ENCODE measurements at regions not wholly inside any gene's neighbourhood (a gene's known extent, or its start where the extent isn't known, plus 50 kb on each side); places are given as distances from the start of the nearest gene placed in this dataset.
"Not testable (repeated sequence)": the region's sequence is repeated elsewhere in the genome, so short reads cannot be mapped to it uniquely, and the experiment has no call there.

GRCh38 chr13:76619631-76620030, 266.6 kb downstream of the KCTD12 start:
- DNase-seq = no peak

DNA sequence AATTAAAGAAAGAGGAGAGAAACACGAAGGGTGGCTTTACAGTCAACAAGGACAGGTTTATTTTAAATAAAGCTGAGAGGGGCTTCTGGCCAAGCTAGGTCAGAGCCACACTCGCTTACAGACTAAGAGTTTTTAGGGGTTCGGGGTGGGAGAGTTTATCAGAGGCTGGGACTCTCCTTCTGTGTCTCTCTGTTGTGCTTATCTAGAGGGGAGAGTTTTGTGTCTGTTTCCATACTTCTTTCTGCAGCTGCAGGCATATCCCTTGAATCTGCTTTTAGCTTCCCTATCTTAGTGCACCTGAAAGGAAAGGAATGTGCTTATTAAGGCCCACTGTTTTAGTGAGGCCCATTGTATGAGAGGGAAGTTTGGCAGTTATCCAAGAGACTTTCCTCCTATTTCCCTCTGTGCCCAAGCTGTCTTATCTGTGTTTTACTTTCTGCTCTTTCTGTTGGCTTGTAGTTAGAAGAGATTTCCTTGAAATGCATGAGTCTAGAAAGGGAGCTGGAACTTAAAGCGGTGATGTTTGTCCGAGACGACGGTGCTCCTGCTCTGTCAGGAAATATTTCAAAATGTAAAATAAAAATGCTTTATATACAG, 275.3 kb downstream of the KCTD12 start:
- DNase-seq = no peak

GRCh38 chr13:76609643-76610042, 276.6 kb downstream of the KCTD12 start:
- no peak for DNase-seq

DNA sequence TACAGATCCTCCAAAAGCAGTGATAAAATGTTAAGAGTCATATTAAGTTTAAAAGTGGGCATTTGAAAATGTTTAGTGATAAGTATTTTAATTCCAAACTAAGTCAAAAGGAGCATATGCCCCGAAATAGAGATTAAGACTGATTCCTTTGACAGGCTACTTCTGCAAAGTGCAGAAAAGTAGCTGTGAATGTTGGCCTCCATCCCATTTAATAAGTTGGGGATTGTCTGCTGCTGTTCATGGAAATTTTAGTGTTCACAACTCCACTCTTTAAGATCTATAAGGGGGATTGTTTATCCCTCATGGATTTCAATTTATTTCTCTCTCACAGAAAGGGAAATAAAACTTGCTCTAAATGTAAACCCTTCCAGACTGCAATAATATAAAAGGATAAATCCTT, 278.3 kb downstream of the KCTD12 start:
- no peak for DNase-seq

GRCh38 chr13:76600081-76600480, 286.1 kb downstream of the KCTD12 start:
- DNase-seq = peak; percentile 32

GRCh38 chr13:76597868-76598267, 288.3 kb downstream of the KCTD12 start:
- DNase-seq = no peak

DNA sequence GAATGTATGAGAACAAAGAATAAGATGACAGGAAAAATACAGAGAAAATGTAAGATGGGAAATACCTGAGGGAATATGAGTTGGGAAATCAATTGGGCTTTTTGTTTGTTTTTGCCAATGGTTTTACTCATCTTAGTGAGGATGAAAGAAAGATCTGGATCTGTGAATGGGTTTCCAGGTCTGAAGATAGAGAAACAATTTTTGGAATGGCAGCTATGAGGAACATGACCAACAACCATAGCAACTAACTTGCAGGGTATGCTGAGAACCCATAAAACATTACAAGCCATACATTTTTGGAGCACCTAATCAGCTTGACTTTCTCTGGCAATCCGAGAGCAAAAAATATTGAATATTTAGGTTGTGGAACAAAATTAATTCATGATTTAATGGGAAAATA, 290.0 kb downstream of the KCTD12 start:
- no peak for DNase-seq

GRCh38 chr13:76594435-76594834, 291.8 kb downstream of the KCTD12 start:
- no peak for DNase-seq

DNA sequence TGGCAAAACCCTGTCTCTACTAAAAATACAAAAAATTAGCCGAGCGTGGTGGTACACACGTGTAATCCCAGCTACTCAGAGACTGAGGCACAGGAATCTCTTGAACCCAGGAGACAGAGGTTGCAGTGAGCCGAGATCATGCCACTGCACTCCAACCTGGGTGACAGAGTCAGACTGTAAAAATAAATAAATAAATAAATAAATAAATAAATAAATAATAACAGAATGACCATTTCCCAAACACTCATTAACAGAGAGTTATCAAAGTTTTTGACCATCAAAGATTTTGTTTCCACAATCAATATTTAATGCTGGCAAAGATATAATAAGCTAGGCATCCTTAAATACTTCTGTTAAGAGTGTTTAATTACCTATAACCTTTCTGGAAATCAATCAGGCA, 299.4 kb downstream of the KCTD12 start:
- no peak for DNase-seq

GRCh38 chr13:76579701-76580100, 306.5 kb downstream of the KCTD12 start:
- no peak for DNase-seq

DNA sequence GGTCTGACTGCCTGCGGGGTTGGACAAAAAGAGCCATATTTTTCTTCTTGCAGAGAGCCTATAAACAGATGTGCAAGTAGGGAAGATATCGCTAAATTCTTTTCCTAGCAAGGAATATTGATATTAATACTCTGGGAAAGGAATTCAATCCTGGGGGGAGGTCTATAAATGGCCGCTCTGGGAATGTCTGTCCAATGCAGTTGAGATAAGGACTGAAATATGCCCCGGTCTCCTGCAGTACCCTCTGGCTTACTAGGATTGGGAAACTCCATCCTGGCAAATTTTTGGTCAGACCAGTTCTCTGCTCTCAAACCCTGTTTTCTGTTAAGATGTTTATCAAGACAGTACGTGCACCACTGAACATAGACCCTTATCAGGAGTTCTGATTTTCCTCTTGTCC, 310.6 kb downstream of the KCTD12 start:
- not testable (repeated sequence) for DNase-seq

GRCh38 chr13:76570510-76570971, 315.7 kb downstream of the KCTD12 start:
- DNase-seq = no peak

DNA sequence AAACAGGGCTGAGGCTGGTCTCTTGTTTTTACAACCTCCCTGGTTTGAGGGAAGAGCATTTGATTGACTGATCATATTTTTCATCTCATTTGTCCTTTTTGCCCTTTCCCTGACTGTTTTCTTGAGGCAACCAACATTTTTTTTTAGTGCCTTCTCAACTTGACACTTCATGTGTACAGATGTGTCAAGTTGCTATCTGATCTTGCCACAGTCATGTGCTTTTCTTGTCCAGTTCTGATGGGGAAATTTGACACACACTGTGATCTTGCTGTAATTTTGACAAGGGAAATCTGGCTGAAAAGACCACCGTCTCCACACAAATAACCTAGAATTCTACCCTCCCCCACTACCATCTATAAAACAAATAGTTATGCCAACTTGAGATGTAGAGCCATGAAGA, 329.6 kb downstream of the KCTD12 start:
- no peak for DNase-seq

GRCh38 chr13:76552807-76553206, 333.4 kb downstream of the KCTD12 start:
- DNase-seq = no peak

DNA sequence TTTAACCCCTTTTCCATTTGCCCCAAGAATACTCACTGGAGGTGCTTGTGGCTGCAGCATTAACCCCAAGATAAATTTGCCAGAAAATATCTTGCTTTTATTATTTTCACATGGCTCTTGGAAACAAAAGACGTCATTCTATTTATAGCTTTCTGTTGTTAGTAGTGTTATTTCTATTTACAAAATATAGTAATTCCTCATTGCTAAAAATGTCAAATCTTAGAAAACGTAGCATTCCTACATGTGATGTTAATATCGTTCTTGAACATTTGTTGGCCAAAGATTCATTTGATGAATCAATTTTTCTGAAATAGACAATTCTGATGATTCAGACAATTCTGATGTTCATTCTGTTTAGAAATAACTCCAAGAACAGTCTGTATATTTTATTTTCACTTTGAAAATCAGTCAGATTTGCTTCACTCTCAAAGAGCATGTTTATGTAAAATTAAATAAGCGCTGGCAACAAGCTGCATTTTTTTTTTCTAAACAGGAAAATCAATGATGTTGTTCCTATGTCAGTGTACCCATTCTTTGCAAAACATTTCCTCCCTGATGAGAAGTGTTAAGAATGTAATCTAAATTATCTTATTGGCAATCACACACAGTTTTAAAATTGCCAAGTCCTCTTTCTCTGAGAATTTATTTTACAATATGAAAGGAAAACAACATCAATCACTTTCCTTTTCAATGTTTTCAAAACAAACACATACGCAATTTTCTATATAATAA, 334.0 kb downstream of the KCTD12 start:
- peak; percentile 55 for DNase-seq

- no peak for DNase-seq
These were observed 344.0 kb downstream of the KCTD12 start for GRCh38 chr13:76542176-76542575.

GRCh38 chr13:76538004-76538403, 348.2 kb downstream of the KCTD12 start:
- DNase-seq = no peak

DNA sequence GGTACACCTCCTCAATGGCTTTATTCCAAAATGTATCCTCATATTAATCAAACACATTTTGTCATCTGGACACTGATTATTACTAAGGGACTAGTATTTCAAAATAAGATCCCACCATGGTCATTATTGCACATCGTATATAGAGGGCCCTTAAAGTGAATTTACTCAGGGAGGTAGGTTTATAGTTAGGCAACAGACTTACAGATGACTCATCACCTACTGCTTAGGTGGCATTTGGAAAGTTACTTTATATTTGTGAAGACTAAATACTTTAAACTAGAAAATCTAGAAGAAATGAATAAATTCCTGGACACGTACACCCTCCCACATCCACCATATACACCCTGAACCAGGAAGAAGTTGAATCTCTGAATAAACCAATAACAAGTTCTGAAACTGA, 353.0 kb downstream of the KCTD12 start:
- DNase-seq = no peak

- DNase-seq = no peak
These were observed 359.2 kb downstream of the KCTD12 start for GRCh38 chr13:76527041-76527440.

- no peak for DNase-seq
These were observed 362.4 kb downstream of the KCTD12 start for GRCh38 chr13:76523740-76524340.

DNA sequence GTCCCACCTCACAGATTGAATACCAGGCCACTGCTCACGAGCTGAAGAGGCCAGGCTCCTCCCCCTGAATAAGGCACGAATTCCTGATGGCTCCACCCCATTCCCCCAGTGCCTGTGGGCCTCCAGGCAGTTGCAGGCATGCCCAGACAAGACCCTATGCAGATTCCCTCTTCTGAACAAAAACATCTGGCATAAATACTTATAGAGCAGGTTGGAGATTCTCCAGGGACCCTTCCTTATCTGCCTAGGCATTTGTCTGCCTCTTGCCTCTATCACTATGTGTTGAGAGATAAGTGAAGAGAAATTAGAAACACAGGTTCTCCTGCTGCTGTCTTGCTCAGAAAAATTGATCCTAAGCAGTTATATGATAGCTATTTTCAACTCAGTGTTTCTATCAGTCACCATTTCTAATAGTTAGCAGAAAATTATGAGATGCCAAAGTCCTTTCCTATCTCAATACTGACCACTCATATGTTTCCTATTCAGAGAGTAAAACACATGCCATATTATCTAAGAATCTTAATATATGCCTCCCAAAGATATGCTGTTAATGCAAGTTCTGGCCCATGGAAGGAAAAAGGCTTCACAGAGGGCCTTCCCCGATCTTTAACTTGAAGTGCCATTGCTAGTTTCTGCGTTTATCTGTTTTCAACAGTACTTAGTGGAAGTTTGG, 364.0 kb downstream of the KCTD12 start:
- no peak for DNase-seq

DNA sequence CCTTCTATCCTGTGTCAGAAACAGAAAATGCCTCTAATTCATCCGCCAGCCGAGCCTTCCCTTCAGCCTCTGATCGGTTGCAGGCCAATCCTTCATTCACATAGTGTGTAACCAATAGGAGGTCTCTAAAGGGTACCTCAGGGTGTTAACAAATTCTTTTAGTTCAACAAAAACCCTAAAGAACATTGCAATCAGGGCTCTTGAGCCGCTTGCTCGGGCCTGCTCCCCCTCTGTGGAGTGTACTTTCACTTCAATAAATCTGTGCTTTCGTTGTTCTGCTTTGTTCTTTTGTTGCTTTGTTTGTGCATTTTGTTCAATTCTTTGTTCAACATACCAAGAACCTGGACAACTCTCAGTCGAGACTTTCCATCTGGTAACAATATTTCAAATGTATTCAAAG, 366.5 kb downstream of the KCTD12 start:
- DNase-seq = no peak

DNA sequence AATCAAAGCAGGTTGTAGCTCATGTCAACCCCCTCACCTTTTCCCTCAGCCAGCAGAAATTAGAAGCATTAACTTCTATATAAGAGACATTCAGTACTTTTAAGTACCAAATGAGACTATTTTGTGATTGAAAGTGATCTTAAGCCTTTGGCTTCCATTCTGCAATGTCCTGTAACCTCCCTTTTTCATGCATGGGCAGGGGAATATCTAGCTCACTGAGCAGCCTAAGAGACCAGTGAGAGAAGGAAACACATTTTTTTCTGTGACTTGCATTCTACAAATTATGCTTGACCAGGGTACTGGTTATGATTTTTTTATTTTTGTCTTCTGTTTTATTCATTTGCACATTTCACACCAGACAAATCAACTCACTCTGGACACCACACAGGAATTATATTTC, 369.6 kb downstream of the KCTD12 start:
- no peak for DNase-seq
